K562 (cell line): ENCODE measurements at regions not wholly inside any gene's neighbourhood (a gene's known extent, or its start where the extent isn't known, plus 50 kb on each side); places are given as distances from the start of the nearest gene placed in this dataset.

Source experiments
- ATAC-seq: fragments of 200-7000 bp; cut with Tn5 transposase; 3 replicates; pipeline ENCODE4 v1.9.1; 2020; ENCODE audit warnings: moderate library complexity
- BruUV-seq: library from RNA; stranded (reverse); fragments of 400-500 nt; replicated peaks from 2 replicates; lab custom pipeline; 2021; lab: Mats Ljungman, UMichigan
- CTCF ChIA-PET: fragments of 300-600 bp; formaldehyde crosslinking; extraction: SDS; loops from one replicate; lab custom pipeline; 2021; ENCODE audit warnings: low intra/inter-chr PET ratio; lab: Yijun Ruan, JAX
- POLR2A ChIA-PET: fragments of 300-600, 350-650 bp; sonication (Branson Sonifier 250); formaldehyde crosslinking; extraction: SDS; loops from one replicate; lab custom pipeline; 2021; ENCODE audit warnings: antibody characterized with exemption, inconsistent platforms; lab: Yijun Ruan, JAX
- DNase-seq, 4 experiments: peaks; one replicate each; pipeline versions ENCODE4 v3.0.0 to v3.0.0-alpha.2; 2011 to 2018; ENCODE audit warnings: low spot score in 3 of 4, mixed read lengths in 3 of 4; ENCODE audit errors: extremely low read depth in 1 of 4
- FAIRE-seq: peaks from 2 replicates; lab custom pipeline; 2011; peaks lifted over from hg19 to GRCh38; lab: Jason Lieb, UNC
- H2AFZ ChIP-seq: 2 replicates; pipeline ENCODE4 v1.6.0; 2011; ENCODE audit warnings: low read depth, low read length, control low read depth, inconsistent platforms
- H3K27ac ChIP-seq: fragments of 200-600 bp; 3 replicates; pipeline ENCODE4 v1.8.0; 2011; ENCODE audit warnings: low read depth, mild to moderate bottlenecking, control low read depth, inconsistent platforms, low read length, moderate library complexity, mixed read lengths; ENCODE audit errors: extremely low read depth
- H3K27me3 ChIP-seq, 2 experiments: fragments of 300-600 bp in 1 of 2; 2 replicates in 1 of 2; 3 replicates in 1 of 2; pipeline versions ENCODE4 v1.6.0 to v1.8.0; 2011; ENCODE audit warnings: inconsistent platforms in 2 of 2, low read length in 2 of 2, mild to moderate bottlenecking in 1 of 2, mixed read lengths in 1 of 2, moderate library complexity in 1 of 2; ENCODE audit not compliant: control insufficient read depth in 2 of 2, insufficient read depth in 2 of 2
- H3K36me3 ChIP-seq: fragments of 300-600 bp; 3 replicates; pipeline ENCODE4 v1.8.0; 2011; ENCODE audit warnings: mild to moderate bottlenecking, low read length, inconsistent platforms; ENCODE audit not compliant: control insufficient read depth, insufficient read depth
- H3K4me1 ChIP-seq, 2 experiments: fragments of 200-600 bp in 1 of 2; replicated peaks in 1 of 2; 2 replicates in 1 of 2; 3 replicates in 1 of 2; pipeline versions ENCODE4 v1.5.1 to v1.8.0; 2011; ENCODE audit warnings: inconsistent platforms in 2 of 2, low read length in 2 of 2, mild to moderate bottlenecking in 1 of 2, mixed read lengths in 1 of 2, moderate library complexity in 1 of 2; ENCODE audit not compliant: control insufficient read depth in 2 of 2, insufficient read depth in 2 of 2
- H3K4me2 ChIP-seq: 2 replicates; pipeline ENCODE4 v1.6.1; 2011; ENCODE audit warnings: low read length, control low read depth, inconsistent platforms, mixed read lengths; ENCODE audit not compliant: insufficient read depth
- H3K4me3 ChIP-seq: fragments of 200-600 bp; sonication (generic), shearing (Covaris generic); 2 replicates; pipeline ENCODE4 v1.5.1; 2016; ENCODE audit warnings: control low read depth, inconsistent platforms
- H3K79me2 ChIP-seq: fragments of 200-600 bp; 3 replicates; pipeline ENCODE4 v1.8.0; 2011; ENCODE audit warnings: low read length, inconsistent platforms; ENCODE audit not compliant: control insufficient read depth, insufficient read depth
- H3K9ac ChIP-seq, 2 experiments: 2 replicates each; pipeline versions ENCODE4 v1.6.0 to v1.6.1; 2011; ENCODE audit warnings: low read depth in 2 of 2, low read length in 2 of 2, control low read depth in 1 of 2, inconsistent platforms in 1 of 2, mild to moderate bottlenecking in 1 of 2, mixed read lengths in 1 of 2; ENCODE audit not compliant: insufficient read depth in 1 of 2
- H3K9me1 ChIP-seq: one replicate; pipeline ENCODE4 v1.6.0; 2011; ENCODE audit warnings: inconsistent platforms, mild to moderate bottlenecking, low read length, moderate library complexity; ENCODE audit not compliant: control insufficient read depth, insufficient read depth
- H3K9me3 ChIP-seq: replicated peaks from 2 replicates; pipeline ENCODE4 v1.5.1; 2011; ENCODE audit warnings: low read depth, low read length, inconsistent platforms; ENCODE audit not compliant: control insufficient read depth, insufficient read depth
- H4K20me1 ChIP-seq: replicated peaks from 2 replicates; pipeline ENCODE4 v1.6.1; 2011; ENCODE audit warnings: low read length, inconsistent platforms, mixed read lengths; ENCODE audit not compliant: control insufficient read depth, insufficient read depth
- BCOR ChIP-seq: fragments of 450-650 bp; IDR thresholded peaks from 2 replicates; pipeline ENCODE4 v1.6.1; 2016
- CHD1 ChIP-seq: fragments of 200-600 bp; sonication (generic); IDR thresholded peaks from one replicate; pipeline ENCODE4 v1.6.1; 2012; ENCODE audit warnings: mild to moderate bottlenecking, moderate library complexity, low read length, inconsistent platforms
- CHD2 ChIP-seq: IDR thresholded peaks from 2 replicates; pipeline ENCODE4 v1.6.1; 2011; ENCODE audit warnings: low read depth, low read length
- CREBBP ChIP-seq: IDR thresholded peaks from one replicate; pipeline ENCODE4 v1.6.1; 2012; ENCODE audit warnings: low read depth, mild to moderate bottlenecking, control low read depth, inconsistent platforms, low read length
- HMGN3 ChIP-seq: IDR thresholded peaks from 2 replicates; pipeline ENCODE4 v1.6.1; 2011; ENCODE audit warnings: borderline replicate concordance, low read depth, mild to moderate bottlenecking, mixed read lengths, low read length; ENCODE audit not compliant: insufficient read length; ENCODE audit errors: extremely low read depth
- ID3 ChIP-seq, 2 experiments: fragments of 250-450 bp in 1 of 2; fragments of 450-650 bp in 1 of 2; sonication (Bioruptor Pico) in 1 of 2; IDR thresholded peaks; 2 replicates each; pipeline versions ENCODE4 v1.6.1 to v1.8.0; 2016 to 2021; ENCODE audit warnings: mild to moderate bottlenecking in 2 of 2, moderate library complexity in 2 of 2, missing compliant biosample characterization in 1 of 2, missing genetic modification characterization in 1 of 2
- MECOM ChIP-seq: fragments of 250-450 bp; sonication (Bioruptor Pico); IDR thresholded peaks from 2 replicates; pipeline ENCODE4 v1.8.0; 2022; ENCODE audit warnings: inconsistent platforms
- MXI1 ChIP-seq: IDR thresholded peaks from 2 replicates; pipeline ENCODE4 v1.6.1; 2011; ENCODE audit warnings: low read depth, mild to moderate bottlenecking, improper control_type of control experiment, low read length
- NCOA1 ChIP-seq: fragments of 450-650 bp; IDR thresholded peaks from 2 replicates; pipeline ENCODE4 v1.6.1; 2016; ENCODE audit warnings: low read depth
- PTTG1 ChIP-seq: fragments of 450-650 bp; IDR thresholded peaks from 2 replicates; pipeline ENCODE4 v1.6.1; 2016; ENCODE audit warnings: low read depth, mild to moderate bottlenecking, missing genetic modification characterization, missing compliant biosample characterization
- SIRT6 ChIP-seq: IDR thresholded peaks from one replicate; pipeline ENCODE4 v1.6.1; 2012; ENCODE audit warnings: low read depth, mild to moderate bottlenecking, control low read depth, inconsistent platforms, low read length, moderate library complexity
- TEAD1 ChIP-seq, 2 experiments: fragments of 450-650 bp in 1 of 2; sonication (generic) in 1 of 2; formaldehyde crosslinking; IDR thresholded peaks; 2 replicates each; pipeline versions ENCODE4 v1.4.0 to v1.8.0; 2020 to 2022; ENCODE audit warnings: mild to moderate bottlenecking in 2 of 2, missing genetic modification reagents in 1 of 2
- ZNF551 ChIP-seq: fragments of 250-450 bp; sonication (Bioruptor Pico); IDR thresholded peaks from 2 replicates; pipeline ENCODE4 v1.5.0; 2021; ENCODE audit warnings: mild to moderate bottlenecking, moderate library complexity
- ZNF644 ChIP-seq: fragments of 200-800 bp; sonication (Bioruptor generic); IDR thresholded peaks from 2 replicates; pipeline ENCODE4 v1.6.1; 2016; ENCODE audit warnings: low read depth, missing genetic modification characterization, missing compliant biosample characterization
- ZNF699 ChIP-seq: fragments of 250-450 bp; sonication (Bioruptor Pico); IDR thresholded peaks from 2 replicates; pipeline ENCODE4 v1.8.0; 2021; ENCODE audit warnings: mild to moderate bottlenecking, moderate library complexity; ENCODE audit not compliant: insufficient replicate concordance
- WGBS: fragments of 100-300 bp; shearing (Covaris generic); methylation state at CpG from one replicate; pipeline ENCODE4 v1.1.6; 2016; ENCODE audit warnings: low coverage, mixed read lengths; ENCODE audit not compliant: insufficient coverage; ENCODE audit errors: missing lambda C conversion rate; 5-methylcytosine and 5-hydroxymethylcytosine counted together
- in situ Hi-C: fragments of 300-500 bp; cut with MboI; formaldehyde crosslinking; loops from 4 replicates; pipeline ENCODE4 v1.15.0; 2018; ENCODE audit warnings: inconsistent platforms, mixed read lengths
- intact Hi-C: fragments of 100-400 bp; cut with micrococcal nuclease; formaldehyde crosslinking; loops from 2 replicates; pipeline ENCODE4 v1.14.2; 2022
- TF ChIP-seq, protein P1 (sequence below): fragments of 250-450 bp; sonication (Bioruptor Pico); IDR thresholded peaks from 2 replicates; pipeline ENCODE4 v1.4.0; 2020; ENCODE audit warnings: mild to moderate bottlenecking, moderate library complexity, borderline replicate concordance
- TF ChIP-seq, protein P2 (sequence below): sonication (generic); formaldehyde crosslinking; IDR thresholded peaks from 2 replicates; pipeline ENCODE4 v1.8.0; 2022; ENCODE audit warnings: mild to moderate bottlenecking, missing genetic modification reagents, borderline replicate concordance

- DNase-seq (no peak), ATAC-seq (no peak), FAIRE-seq (no peak)
- H2AFZ ChIP-seq: no peak overlapping the region
- no peaks in the 10 kb centered on the region for H4K20me1 ChIP-seq
- H3K27me3 ChIP-seq: no peaks in the 10 kb centered on the region
- H3K9me1 ChIP-seq: no peaks in the 10 kb centered on the region
- intact Hi-C loops (no loop called here), in situ Hi-C loops (no loop called here)
- no peaks in the 10 kb centered on the region for H3K79me2 ChIP-seq
- no peaks in the 10 kb centered on the region for H3K9me3 ChIP-seq
- BruUV-seq: no TSS peak
- no peak overlapping the region for H3K27ac ChIP-seq
- no peaks in the 10 kb centered on the region for H3K4me1 ChIP-seq
- no peaks in the 10 kb centered on the region for H3K36me3 ChIP-seq
- ChIA-PET CTCF (no interaction called here), POLR2A (no interaction called here)
- H3K4me2 ChIP-seq: no peak overlapping the region
- no peak for TF ChIP-seq CREBBP
- no peak for TF ChIP-seq TEAD1 (CRISPR knock-in tag; IDR thresholded peaks at IDR 0.05)
- TF ChIP-seq, protein P1, sequence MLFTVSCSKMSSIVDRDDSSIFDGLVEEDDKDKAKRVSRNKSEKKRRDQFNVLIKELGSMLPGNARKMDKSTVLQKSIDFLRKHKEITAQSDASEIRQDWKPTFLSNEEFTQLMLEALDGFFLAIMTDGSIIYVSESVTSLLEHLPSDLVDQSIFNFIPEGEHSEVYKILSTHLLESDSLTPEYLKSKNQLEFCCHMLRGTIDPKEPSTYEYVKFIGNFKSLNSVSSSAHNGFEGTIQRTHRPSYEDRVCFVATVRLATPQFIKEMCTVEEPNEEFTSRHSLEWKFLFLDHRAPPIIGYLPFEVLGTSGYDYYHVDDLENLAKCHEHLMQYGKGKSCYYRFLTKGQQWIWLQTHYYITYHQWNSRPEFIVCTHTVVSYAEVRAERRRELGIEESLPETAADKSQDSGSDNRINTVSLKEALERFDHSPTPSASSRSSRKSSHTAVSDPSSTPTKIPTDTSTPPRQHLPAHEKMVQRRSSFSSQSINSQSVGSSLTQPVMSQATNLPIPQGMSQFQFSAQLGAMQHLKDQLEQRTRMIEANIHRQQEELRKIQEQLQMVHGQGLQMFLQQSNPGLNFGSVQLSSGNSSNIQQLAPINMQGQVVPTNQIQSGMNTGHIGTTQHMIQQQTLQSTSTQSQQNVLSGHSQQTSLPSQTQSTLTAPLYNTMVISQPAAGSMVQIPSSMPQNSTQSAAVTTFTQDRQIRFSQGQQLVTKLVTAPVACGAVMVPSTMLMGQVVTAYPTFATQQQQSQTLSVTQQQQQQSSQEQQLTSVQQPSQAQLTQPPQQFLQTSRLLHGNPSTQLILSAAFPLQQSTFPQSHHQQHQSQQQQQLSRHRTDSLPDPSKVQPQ (CRISPR knock-in tag): no peak
- TF ChIP-seq MXI1: no peak
- no peak for TF ChIP-seq PTTG1 (tag)
- no peak for TF ChIP-seq CHD2
- TF ChIP-seq BCOR: no peak
- no peak for TF ChIP-seq ZNF551 (CRISPR knock-in tag)
- no peak for TF ChIP-seq ID3 (CRISPR knock-in tag; IDR thresholded peaks at IDR 0.05)
- no peak for TF ChIP-seq ID3 (tag; IDR thresholded peaks at IDR 0.05)
- TF ChIP-seq, protein P2, sequence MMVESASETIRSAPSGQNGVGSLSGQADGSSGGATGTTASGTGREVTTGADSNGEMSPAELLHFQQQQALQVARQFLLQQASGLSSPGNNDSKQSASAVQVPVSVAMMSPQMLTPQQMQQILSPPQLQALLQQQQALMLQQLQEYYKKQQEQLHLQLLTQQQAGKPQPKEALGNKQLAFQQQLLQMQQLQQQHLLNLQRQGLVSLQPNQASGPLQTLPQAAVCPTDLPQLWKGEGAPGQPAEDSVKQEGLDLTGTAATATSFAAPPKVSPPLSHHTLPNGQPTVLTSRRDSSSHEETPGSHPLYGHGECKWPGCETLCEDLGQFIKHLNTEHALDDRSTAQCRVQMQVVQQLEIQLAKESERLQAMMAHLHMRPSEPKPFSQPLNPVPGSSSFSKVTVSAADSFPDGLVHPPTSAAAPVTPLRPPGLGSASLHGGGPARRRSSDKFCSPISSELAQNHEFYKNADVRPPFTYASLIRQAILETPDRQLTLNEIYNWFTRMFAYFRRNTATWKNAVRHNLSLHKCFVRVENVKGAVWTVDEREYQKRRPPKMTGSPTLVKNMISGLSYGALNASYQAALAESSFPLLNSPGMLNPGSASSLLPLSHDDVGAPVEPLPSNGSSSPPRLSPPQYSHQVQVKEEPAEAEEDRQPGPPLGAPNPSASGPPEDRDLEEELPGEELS (CRISPR knock-in tag): no peak
- TF ChIP-seq SIRT6: no peak
- no peak for TF ChIP-seq CHD1
- TF ChIP-seq HMGN3: no peak
- TF ChIP-seq NCOA1: no peak
- TF ChIP-seq ZNF644 (tag): no peak
- no peak for TF ChIP-seq MECOM (CRISPR knock-in tag)
- no peak for TF ChIP-seq ZNF699 (CRISPR knock-in tag)
- H3K4me3 ChIP-seq: no peak overlapping the region
- 3% methylated on average over 8 of the region's 8 CpGs for WGBS
- H3K9ac ChIP-seq: no peak overlapping the region
These were observed 563.9 kb upstream of the ADARB2 start for GRCh38 chr10:2301227-2301626.
